Heart left ventricle (tissue), 13 donors: ENCODE measurements at regions not wholly inside any gene's neighbourhood (a gene's known extent, or its start where the extent isn't known, plus 50 kb on each side); places are given as distances from the start of the nearest gene placed in this dataset.

Source experiments
- CTCF ChIP-seq, 12 donors: fragments of 200-600 bp; sonication (generic) in 4 of 12; IDR thresholded peaks; one replicate each; pipeline versions ENCODE4 v1.5.0 to v1.8.0; 2018 to 2022; ENCODE audit warnings: antibody characterized with exemption in 12 of 12, mild to moderate bottlenecking in 5 of 12
- POLR2A ChIP-seq, 2 donors: fragments of 450-650 bp; IDR thresholded peaks; one replicate each; pipeline ENCODE4 v1.6.1; 2017; ENCODE audit warnings: antibody characterized with exemption in 2 of 2, mild to moderate bottlenecking in 2 of 2, moderate library complexity in 2 of 2
- donor health status: ischemic (EF 13 %, LVEDD 7.1; RV severe dilation, severe dysfunction).
- donor health status: DM: no; HTN: yes; CAD: no.
- donor health status: DM: no; HTN: no; CAD: no.
- donor health status: ischemic (EF 25% LVEDD 6.9; RV normal size, moderate dysfunction).
- donor health status: ischemic (EF 25% LVEDD 5.7; RV mildly dilated, moderate dysfunction).
- donor health status: ischemic (EF 35%, LVEDD 5.7; RV mildly dilated, moderate dysfunction).
- donor health status: nonischemic (EF 11% LVEDD 7.7; RV severe dilation, severe dysfunction).
- donor health status: DM: yes; HTN: yes; CAD: no.
- donor health status: PGD.
- donor health status: ischemic (EF 29% LVEDD 5.4; RV normal size, mild dysfunction).
- donor health status: nonischemic (EF 23%, LVEDD 6.1; RV moderate dilation, normal function).

GRCh38 chr17:70254735-70255460, 85.6 kb downstream of the KCNJ2 start:
- TF ChIP-seq CTCF (IDR thresholded peaks at IDR 0.05) (no peak), POLR2A (IDR thresholded peaks at IDR 0.05) (no peak)
